Middle frontal gyrus (tissue), 1 donor: ENCODE measurements at regions not wholly inside any gene's neighbourhood (a gene's known extent, or its start where the extent isn't known, plus 50 kb on each side); places are given as distances from the start of the nearest gene placed in this dataset.

Experiments used
- DNase-seq: peaks from one replicate; pipeline ENCODE4 v3.0.0-alpha.2; 2015; ENCODE audit warnings: low spot score; ENCODE audit errors: extremely low spot score

GRCh38 chr14:65349100-65349499, 63.4 kb upstream of the FUT8 start:
- no peak for DNase-seq

- no peak for DNase-seq
Measured at GRCh38 chr14:65351493-65352194, 60.9 kb upstream of the FUT8 start.

- no peak for DNase-seq
Measured at GRCh38 chr14:65352964-65353530, 59.5 kb upstream of the FUT8 start.

GRCh38 chr14:65354131-65354530, 58.4 kb upstream of the FUT8 start:
- DNase-seq: no peak

- DNase-seq: no peak
Measured at GRCh38 chr14:65354715-65355114, 57.8 kb upstream of the FUT8 start.

- no peak for DNase-seq
Measured at GRCh38 chr14:65356327-65356836, 56.1 kb upstream of the FUT8 start.

DNA sequence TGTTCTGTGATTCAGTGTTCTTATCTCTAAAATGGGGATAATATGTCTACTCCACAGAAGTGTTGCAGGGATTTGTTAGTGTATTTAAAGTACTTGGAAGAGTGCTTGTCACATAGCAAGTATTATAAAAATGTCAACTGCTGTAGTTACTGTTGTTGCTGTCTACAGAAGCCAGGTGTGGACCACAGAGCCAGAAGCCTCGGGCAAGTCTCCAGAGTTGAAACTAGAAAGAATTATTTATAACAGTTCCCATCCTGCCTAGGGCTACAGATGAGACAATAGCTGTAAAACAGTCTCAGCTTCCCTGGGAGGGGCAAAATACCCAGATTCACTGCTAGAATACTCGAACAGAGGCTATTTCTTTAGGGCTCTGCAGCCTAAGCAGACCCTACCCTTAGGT, 55.4 kb upstream of the FUT8 start:
- no peak for DNase-seq

GRCh38 chr14:65357689-65358088, 54.8 kb upstream of the FUT8 start:
- no peak for DNase-seq

DNA sequence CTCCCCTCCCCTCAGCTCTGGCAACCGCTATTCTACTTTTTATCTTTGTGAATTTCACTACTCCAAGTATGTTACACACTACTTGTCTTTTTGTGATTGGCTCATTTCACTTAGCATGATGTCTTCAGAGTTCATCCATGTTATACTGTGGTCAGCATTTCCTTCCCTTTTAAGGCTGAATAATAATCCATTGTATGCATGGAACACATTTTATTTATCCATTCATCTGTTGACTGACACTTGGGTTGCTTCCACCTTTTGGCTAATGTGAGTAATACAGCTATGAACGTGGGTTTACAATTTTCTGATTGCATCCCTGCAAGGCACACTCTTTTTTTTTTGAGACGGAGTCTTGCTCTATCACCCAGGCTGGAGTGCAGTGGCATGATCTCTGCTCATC, 53.0 kb upstream of the FUT8 start:
- DNase-seq: no peak

DNA sequence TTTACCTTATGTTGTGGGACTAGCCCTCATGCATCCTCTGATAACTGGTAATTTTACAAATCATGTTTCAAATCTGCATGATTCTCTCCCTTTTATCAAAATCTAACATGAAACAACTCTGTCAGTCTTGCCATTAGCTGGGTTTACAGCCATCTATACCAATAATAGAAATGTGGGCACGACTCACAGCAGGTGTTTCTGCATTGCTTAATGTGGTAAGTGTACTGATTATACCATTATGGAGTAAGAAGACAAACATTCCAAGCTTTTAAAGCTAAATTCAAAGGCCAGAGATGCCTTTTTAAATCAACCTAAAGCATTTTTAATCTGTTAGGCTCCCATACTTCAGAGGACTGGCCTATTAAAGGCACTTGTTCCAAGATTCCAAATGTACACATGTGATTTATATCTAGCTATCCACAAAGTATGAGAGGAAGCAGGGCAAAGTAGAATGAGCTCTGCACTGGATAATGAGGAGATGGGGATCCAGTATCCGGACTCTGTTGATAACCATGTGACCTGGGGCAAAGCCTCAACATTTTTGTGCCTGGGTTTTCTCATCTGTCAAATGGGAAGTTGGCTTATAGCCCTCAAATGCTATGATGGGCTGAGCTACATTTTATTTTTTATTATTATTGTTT, 52.3 kb upstream of the FUT8 start:
- DNase-seq: no peak

GRCh38 chr14:65361920-65362319, 50.6 kb upstream of the FUT8 start:
- peak; percentile 36 for DNase-seq
